HepG2 (cell line): ENCODE measurements at regions not wholly inside any gene's neighbourhood (a gene's known extent, or its start where the extent isn't known, plus 50 kb on each side); places are given as distances from the start of the nearest gene placed in this dataset.

Experiments used
- CTCF ChIP-seq: sonication (generic); formaldehyde crosslinking; IDR thresholded peaks from 2 replicates; pipeline ENCODE4 v1.5.0; 2020; ENCODE audit warnings: mild to moderate bottlenecking, missing genetic modification reagents, moderate library complexity
- EP300 ChIP-seq, 3 experiments: sonication (generic) in 1 of 3; formaldehyde crosslinking in 1 of 3; IDR thresholded peaks; 2 replicates each; pipeline versions ENCODE4 v1.5.1 to v1.6.1; 2011 to 2020; ENCODE audit warnings: low read depth in 2 of 3, low read length in 2 of 3, borderline replicate concordance in 1 of 3, improper control_type of control experiment in 1 of 3, mild to moderate bottlenecking in 1 of 3, missing genetic modification reagents in 1 of 3, moderate library complexity in 1 of 3
- EZH2 ChIP-seq: conservative IDR thresholded peaks from 2 replicates; pipeline ENCODE4 v1.6.1; 2012; ENCODE audit warnings: mild to moderate bottlenecking, low read depth, low read length, moderate library complexity
- MEIS2 ChIP-seq: sonication (generic); formaldehyde crosslinking; IDR thresholded peaks from 2 replicates; pipeline ENCODE4 v1.9.0; 2021; ENCODE audit warnings: mild to moderate bottlenecking, missing genetic modification reagents
- POLR2A ChIP-seq, 2 experiments: IDR thresholded peaks; 2 replicates each; pipeline ENCODE4 v1.6.1; 2011; ENCODE audit warnings: low read depth in 2 of 2, low read length in 2 of 2, mild to moderate bottlenecking in 1 of 2, moderate library complexity in 1 of 2; ENCODE audit not compliant: insufficient read depth in 1 of 2
- ZBTB26 ChIP-seq: IDR thresholded peaks from 2 replicates; pipeline ENCODE4 v1.6.1; 2016; ENCODE audit warnings: missing compliant biosample characterization, missing genetic modification reagents, borderline replicate concordance
- ZNF121 ChIP-seq: sonication (generic); formaldehyde crosslinking; IDR thresholded peaks from 2 replicates; pipeline ENCODE4 v1.5.0; 2020; ENCODE audit warnings: mild to moderate bottlenecking, missing genetic modification reagents
- ZNF296 ChIP-seq: sonication (generic); formaldehyde crosslinking; conservative IDR thresholded peaks from 2 replicates; pipeline ENCODE4 v1.5.0; 2020; ENCODE audit warnings: mild to moderate bottlenecking, missing genetic modification reagents
- ZNF3 ChIP-seq: IDR thresholded peaks from 2 replicates; pipeline ENCODE4 v1.7.0; 2017; ENCODE audit warnings: inconsistent platforms
- TF ChIP-seq, protein P1 (sequence below): sonication (generic); formaldehyde crosslinking; IDR thresholded peaks from 2 replicates; pipeline ENCODE4 v1.4.0; 2020; ENCODE audit warnings: missing genetic modification reagents
- TF ChIP-seq, protein P2 (sequence below): sonication (generic); formaldehyde crosslinking; conservative IDR thresholded peaks from 2 replicates; pipeline ENCODE4 v1.8.0; 2022; ENCODE audit warnings: low read depth, missing genetic modification reagents
- TF ChIP-seq, protein P3 (sequence below): sonication (generic); formaldehyde crosslinking; IDR thresholded peaks from 2 replicates; pipeline ENCODE4 v1.5.1; 2020; ENCODE audit warnings: mild to moderate bottlenecking, missing genetic modification reagents

- TF ChIP-seq EZH2 = no peak
- TF ChIP-seq, protein P1, sequence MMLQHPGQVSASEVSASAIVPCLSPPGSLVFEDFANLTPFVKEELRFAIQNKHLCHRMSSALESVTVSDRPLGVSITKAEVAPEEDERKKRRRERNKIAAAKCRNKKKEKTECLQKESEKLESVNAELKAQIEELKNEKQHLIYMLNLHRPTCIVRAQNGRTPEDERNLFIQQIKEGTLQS (CRISPR knock-in tag) = no peak
- no peak for TF ChIP-seq ZNF296 (CRISPR knock-in tag)
- TF ChIP-seq, protein P2, sequence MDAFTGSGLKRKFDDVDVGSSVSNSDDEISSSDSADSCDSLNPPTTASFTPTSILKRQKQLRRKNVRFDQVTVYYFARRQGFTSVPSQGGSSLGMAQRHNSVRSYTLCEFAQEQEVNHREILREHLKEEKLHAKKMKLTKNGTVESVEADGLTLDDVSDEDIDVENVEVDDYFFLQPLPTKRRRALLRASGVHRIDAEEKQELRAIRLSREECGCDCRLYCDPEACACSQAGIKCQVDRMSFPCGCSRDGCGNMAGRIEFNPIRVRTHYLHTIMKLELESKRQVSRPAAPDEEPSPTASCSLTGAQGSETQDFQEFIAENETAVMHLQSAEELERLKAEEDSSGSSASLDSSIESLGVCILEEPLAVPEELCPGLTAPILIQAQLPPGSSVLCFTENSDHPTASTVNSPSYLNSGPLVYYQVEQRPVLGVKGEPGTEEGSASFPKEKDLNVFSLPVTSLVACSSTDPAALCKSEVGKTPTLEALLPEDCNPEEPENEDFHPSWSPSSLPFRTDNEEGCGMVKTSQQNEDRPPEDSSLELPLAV = no peak
- TF ChIP-seq POLR2A (IDR thresholded peaks at IDR 0.05; ENCODE audit: insufficient read depth in 1 of 2, low read depth in 2 of 2, low read length in 2 of 2) = no peak
- no peak for TF ChIP-seq ZNF121 (CRISPR knock-in tag)
- TF ChIP-seq ZNF3 (CRISPR knock-in tag) = no peak
- no peak for TF ChIP-seq MEIS2 (CRISPR knock-in tag)
- no peak for TF ChIP-seq ZBTB26 (CRISPR knock-in tag)
- TF ChIP-seq CTCF = no peak
- TF ChIP-seq EP300 (IDR thresholded peaks at IDR 0.05; ENCODE audit: low read depth in 2 of 2, low read length in 2 of 2) = no peak
- no peak for TF ChIP-seq EP300 (CRISPR knock-in tag; IDR thresholded peaks at IDR 0.05; ENCODE audit: borderline replicate concordance)
- TF ChIP-seq, protein P3, sequence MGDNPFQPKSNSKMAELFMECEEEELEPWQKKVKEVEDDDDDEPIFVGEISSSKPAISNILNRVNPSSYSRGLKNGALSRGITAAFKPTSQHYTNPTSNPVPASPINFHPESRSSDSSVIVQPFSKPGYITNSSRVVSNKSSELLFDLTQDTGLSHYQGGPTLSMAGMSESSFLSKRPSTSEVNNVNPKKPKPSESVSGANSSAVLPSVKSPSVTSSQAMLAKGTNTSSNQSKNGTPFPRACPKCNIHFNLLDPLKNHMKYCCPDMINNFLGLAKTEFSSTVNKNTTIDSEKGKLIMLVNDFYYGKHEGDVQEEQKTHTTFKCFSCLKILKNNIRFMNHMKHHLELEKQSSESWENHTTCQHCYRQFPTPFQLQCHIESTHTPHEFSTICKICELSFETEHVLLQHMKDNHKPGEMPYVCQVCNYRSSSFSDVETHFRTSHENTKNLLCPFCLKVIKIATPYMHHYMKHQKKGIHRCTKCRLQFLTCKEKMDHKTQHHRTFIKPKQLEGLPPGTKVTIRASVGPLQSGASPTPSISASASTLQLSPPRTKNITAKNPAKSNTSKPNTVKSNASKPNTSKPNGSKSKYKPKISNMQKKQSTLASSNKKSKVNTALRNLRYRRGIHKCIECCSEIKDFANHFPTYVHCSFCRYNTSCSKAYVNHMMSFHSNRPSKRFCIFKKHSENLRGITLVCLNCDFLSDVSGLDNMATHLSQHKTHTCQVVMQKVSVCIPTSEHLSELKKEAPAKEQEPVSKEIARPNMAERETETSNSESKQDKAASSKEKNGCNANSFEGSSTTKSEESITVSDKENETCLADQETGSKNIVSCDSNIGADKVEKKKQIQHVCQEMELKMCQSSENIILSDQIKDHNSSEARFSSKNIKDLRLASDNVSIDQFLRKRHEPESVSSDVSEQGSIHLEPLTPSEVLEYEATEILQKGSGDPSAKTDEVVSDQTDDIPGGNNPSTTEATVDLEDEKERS = no peak
These were observed 213.6 kb downstream of the URI1 start for GRCh38 chr19:30155381-30156200.
